HG02870 (cell line): ENCODE measurements at regions not wholly inside any gene's neighbourhood (a gene's known extent, or its start where the extent isn't known, plus 50 kb on each side); places are given as distances from the start of the nearest gene placed in this dataset.
A peak's percentile ranks its signal among the peaks of the same experiment; 100 is the strongest.
"Not testable (repeated sequence)": the region's sequence is repeated elsewhere in the genome, so short reads cannot be mapped to it uniquely, and the experiment has no call there.

Experiments
- ATAC-seq: cut with Tn5 transposase; IDR thresholded peaks from one replicate; pipeline ENCODE4 v1.9.1; 2021; ENCODE audit warnings: mild to moderate bottlenecking, moderate library complexity; ENCODE audit not compliant: unreplicated experiment

DNA sequence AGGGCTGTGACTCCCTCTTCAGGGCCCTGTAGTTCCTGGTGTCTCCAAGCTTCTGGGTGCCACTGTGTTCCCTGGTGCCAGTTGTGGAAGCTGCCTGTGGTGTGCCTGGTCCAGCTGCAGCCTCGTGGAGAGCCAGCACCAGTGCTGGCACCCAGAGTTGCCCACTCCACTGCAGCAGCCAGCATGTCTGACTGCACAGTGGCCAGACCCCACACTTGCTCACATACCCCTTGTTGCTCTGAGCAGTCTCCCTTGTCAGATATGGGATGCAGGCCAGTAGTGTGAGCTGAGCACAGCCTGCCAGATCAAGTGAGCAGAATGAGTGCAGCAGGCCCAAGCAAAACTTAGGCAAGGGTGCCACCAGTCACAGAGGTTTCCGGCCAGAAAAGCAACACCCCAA, 108.6 kb downstream of the ZMAT1 start:
- no peak for ATAC-seq

DNA sequence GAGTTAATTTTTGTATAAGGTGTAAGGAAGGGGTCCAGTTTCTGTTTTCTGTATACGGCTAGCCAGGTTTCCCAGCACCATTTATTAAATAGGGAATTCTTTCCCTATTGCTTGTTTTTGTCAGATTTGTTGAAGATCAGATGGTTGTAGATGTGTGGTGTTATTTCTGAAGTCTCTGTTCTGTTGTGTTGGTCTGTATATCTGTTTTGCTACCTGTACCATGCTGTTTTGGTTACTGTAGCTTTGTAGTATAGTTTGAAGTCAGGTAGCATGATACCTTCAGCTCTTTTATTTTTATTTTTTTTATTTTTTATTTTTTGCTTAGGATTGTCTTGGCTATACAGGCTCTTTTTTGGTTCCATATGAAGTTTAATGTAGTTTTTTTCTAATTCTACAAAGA, 114.1 kb downstream of the ZMAT1 start:
- ATAC-seq = not testable (repeated sequence)

DNA sequence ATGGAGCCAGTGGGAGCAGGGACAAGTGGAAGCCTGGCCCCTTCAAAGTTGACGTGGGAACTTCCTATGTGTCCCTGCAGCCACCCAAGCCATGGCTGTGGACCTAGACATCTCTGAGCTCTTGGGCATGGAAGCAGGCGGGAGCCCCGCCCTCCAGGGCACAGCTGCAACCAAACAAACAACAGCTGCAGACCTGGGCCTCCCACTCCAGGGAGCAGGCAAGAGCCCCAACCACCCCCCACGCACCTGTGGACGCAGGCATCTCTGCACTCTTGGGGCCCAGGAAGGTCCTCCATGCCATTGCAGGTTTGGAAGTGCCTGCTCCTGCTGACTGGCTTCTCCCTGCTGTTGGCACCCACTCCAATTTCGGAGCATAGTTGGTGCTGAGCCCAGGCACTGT, 118.6 kb downstream of the ZMAT1 start:
- no peak for ATAC-seq

DNA sequence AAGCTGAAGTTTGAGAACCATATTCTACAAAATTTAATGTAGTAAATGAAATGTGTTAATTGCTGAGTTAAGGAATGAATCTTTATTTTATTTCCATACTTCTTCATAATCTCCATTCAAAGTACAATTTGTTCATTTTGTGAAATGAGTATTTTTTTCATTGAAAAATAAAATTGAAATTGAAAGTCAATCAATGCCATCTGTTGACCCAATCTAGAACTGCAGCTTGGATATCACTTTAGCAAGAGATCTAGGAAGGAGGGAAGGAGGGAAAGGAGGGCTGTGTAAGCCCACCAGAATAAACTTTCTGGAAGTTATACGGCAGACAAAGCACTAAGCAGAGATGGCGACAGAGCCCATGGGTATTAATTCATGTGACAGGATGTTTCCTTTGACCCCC, 128.4 kb downstream of the ZMAT1 start:
- no peak for ATAC-seq

DNA sequence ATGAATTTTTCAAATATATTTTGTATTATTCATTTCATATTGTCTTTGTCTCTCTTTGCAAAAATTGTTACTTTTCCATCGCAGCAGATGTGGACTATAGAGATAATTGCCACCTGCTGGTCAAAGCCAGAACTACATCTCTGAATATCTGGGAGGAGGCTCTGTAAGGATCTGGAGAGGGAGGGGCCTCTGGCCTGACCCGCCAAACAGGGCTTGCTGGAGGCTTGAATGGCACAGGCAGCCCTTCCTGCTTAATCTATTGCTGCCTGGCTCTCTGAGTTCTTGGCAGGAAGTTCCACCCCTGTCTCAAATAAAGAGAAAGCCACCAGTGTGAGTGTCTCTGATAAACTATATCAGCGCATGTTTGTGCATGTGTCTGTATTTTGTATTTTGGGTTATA, 132.4 kb downstream of the ZMAT1 start:
- ATAC-seq = peak; percentile 100

DNA sequence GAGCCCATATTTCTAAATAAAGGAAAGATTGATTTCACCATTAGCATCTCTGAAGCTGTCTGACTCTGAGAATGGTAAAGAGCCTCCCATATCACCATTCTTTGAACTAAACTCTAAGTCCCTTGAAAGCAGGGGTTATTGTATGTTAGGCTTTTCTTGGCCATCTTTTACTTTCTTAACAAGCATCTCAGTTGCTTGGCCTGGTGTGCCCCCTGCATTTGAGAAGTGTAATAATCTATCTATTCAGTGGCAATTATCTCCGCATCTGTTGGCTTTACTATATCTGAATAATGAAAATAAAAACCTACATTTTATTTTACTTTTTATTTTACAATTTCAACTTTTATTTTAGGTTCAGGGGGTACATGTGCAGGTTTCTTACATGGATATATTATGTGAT, 128.3 kb upstream of the ARMCX2 start:
- no peak for ATAC-seq

DNA sequence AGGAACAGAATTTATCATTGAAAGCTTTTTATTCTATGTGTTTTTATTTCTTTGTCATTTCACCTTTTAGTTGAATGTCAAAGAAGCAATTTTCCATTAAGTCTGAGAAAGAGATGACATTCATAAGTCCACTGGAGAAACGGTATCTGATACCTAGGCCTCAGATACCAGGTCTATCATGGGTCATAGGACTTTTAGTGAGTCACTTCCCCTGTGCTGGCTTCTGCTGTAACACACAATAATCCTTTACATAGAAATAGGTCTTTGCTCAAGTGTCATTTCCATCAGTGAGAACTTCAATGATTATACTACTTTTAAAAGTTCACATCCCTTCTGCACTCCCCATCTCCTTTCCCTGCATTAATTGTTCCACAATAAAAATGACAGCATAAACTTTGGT, 125.5 kb upstream of the ARMCX2 start:
- ATAC-seq = no peak

DNA sequence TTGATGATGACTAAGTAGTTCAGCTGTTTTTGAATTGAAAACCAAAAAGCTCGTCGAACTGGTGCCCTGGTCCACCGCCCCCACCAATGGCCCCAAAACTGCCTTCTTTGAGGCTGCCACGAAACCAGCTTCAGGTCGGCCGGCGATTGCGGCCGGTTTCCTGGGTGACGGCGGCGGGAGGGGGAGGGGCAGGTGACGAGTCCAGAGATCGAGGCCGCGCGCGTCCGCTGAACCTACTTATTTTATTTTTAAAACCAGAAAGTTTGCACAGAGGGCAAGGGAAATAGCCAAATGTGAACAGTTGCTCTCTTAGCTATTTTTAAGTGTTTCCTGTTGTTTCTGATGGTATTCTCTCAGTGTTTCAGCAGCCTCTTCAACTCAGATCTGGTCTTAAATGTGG, 120.8 kb upstream of the ARMCX2 start:
- not testable (repeated sequence) for ATAC-seq

DNA sequence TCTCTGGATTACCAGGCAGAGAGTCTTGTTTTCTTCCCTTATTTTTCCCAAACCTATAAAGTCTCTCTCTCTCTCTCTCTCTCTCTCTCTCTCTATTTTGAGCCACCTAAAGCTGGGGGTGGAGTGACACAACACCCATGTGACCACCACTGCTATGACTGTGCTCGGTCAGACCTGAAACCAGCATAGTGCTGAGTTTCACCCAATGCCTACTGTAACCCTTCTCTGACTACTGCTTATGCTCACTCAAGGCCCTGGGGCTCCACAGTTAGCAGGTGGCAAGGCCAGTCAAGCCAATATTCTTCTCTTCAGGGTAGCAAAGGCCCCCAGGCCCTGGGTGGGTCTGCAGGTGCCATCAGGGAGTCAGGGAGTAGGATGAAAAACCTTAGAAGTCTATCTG, 114.7 kb upstream of the ARMCX2 start:
- peak; percentile 100 for ATAC-seq

DNA sequence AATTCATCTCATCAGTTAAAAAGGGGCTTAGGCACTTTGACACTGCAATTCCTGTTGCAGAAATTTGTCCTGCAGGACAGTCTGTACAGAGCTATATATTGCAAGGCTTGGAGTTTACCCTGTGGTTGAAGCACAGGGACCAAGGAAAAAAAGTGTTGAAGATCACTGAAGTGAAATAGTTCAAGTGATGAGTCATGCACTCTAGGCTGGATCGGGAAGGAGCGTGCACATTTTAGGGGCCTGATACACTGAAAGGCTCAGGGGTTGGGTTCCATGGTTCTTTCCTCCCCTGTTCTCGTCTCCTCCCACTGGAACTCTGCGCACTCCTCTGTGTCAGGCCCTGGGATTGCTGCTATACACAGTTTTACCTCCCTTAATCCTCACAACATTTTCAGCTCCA, 104.9 kb upstream of the ARMCX2 start:
- ATAC-seq = no peak

DNA sequence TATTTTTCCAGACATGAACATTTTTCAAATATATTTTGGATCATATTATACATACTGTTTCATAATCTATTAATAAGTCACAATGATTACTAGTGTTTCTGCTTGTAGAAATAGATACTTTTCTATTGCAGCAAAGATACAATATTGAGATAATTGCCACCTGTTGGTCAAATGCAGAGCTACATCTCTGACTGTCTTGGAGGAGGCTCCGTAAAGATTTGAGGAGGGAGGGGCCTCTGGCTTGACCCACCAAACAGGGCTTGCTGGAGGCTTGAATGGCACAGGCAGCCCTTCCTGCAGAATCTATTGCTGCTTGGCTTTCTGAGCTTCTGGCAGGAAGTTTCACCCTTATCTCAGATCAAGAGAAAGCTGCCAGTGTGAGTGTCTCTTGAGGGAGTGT, 99.3 kb upstream of the ARMCX2 start:
- ATAC-seq = peak; percentile 94

DNA sequence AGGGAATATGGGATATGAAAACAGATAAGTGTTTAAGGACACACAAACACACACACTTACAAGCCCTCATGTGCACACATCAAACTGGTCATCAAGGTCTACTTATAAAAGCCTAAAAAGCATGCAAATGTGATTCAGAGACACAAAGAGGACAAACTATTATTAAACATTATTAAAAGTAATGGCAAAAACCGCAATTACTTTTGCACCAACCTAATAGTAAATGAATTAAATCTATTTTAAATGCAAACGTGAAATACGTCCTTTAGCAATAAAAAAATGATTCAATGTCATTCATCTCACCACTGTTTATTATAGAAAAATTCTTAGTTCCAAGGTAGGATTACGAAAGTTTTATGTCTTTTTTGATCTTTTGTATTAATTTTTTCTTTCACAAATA, 91.1 kb upstream of the ARMCX2 start:
- ATAC-seq = no peak

DNA sequence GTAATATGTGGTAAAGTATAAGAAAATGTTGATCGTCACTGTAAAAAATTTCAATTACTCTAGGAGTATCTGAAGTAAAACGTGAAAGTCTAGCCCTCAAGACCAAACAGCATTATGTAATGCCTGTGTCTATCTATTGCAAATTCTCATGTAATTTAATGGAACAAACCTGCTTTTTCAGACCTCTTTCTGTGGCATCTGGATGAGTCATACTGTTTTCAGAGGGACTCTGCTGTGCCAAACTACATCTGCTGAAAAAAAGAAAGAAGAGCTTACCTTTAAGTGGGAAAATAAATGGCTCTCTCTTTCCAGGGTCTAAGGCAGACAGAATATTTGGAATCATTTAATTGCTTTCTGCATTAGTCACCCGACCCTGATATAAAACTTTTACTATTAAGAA, 89.8 kb upstream of the ARMCX2 start:
- no peak for ATAC-seq

DNA sequence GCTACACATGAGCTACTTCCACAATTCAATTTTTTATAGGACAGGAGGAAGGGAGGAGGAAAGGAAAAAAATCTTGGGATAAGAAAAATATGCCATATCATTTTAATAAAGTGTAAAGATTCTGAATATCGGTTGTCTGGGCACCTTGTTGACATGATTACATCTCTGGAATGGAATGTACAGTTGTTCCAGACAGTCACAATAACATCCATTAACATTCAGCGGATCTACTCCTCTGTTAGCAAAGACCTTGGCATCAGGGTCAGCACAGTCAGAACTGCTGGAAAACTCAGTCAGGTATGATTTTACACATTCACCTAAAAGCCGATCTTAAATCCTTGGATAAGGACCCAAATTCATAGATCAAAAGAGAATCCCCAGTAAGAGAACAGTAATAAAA, 85.4 kb upstream of the ARMCX2 start:
- no peak for ATAC-seq

DNA sequence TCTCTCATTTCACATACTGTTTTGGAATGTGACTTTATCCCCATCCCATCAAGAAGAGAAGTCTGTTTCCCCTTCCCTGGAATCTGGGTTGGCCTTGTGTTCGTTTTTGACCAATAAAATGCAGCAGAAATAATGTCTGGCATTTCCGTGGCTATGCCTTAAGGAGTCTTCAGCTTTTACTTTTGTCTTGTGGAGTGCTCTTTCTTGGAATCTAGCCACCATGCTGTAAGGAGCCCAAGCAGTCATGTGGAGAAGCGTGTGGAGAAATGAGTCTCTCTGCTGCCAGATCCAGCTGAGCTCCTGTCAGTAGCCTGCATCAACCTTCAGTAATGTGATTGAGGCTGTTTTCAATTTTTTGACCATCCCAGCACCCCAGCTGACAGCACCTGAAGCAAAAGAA, 84.4 kb upstream of the ARMCX2 start:
- no peak for ATAC-seq

DNA sequence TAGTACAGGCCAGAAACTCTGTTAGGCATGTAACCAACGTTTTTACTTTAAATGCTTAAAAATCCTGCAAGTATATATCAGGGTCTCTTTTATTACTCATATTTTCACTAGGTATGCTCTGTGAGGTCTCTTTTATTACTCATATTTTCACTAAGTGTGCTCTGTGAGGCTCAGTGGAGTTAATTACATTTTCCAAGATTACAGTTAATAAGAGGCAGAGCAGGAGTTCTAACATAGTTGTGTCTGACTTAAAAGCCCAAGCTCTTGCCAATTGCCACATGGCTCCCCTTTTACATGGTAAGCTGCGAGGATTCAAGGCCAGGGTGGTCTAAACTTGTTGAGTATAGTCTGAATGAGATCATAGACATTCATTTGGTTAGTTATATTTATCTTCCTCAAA, 81.0 kb upstream of the ARMCX2 start:
- no peak for ATAC-seq

DNA sequence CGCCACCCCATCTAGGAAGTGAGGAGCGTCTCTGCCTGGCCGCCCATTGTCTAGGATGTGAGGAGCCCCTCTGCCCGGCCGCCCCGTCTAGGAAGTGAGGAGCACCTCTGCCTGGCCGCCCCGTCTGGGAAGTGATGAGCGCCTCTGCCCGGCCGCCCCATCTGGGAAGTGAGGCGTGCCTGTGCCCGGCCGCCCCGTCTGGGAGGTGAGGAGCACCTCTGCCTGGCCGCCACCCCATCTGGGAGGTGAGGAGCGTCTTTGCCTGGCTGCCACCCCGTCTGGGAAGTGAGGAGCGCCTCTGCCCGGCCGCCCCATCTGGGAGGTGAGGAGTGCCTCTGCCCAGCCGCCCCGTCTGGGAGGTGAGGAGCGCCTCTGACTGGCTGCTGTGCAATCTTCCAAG, 79.2 kb upstream of the ARMCX2 start:
- ATAC-seq = not testable (repeated sequence)

DNA sequence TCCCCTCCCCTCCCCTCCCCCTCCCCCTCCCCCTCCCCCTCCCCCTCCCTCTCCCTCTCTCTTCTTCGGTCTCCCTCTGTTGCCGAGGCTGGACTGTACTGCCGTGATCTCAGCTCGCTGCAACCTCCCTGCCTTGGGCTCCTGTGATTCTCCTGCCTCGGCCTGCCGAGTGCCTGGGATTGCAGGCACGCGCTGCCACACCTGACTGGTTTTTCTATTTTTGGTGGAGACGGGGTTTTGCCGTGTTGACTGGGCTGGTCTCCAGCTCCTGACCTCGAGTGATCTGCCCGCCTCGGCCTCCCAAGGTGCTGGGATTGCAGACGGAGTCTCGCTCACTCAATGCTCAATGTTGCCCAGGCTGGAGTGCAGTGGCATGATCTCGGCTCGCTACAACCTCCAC, 78.8 kb upstream of the ARMCX2 start:
- ATAC-seq = not testable (repeated sequence)

DNA sequence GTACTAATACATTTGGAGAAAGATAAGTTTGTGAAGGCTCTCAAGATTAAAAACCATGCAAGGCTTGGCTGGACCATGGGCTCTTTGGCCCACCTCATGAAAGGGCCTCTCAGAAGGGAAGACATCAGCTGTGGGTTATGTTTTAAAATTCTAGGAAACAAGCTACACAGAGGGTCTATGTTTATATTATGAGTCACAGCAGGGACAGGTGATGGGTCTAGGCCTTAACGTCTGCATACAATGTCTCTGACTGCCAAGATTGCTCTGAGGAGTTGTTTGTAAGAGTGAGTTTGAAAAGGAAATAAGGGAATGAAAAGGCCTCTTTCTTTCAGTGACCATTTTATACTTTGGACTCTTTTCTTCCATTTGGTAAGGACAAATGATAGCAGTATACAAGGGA, 77.0 kb upstream of the ARMCX2 start:
- ATAC-seq = no peak

DNA sequence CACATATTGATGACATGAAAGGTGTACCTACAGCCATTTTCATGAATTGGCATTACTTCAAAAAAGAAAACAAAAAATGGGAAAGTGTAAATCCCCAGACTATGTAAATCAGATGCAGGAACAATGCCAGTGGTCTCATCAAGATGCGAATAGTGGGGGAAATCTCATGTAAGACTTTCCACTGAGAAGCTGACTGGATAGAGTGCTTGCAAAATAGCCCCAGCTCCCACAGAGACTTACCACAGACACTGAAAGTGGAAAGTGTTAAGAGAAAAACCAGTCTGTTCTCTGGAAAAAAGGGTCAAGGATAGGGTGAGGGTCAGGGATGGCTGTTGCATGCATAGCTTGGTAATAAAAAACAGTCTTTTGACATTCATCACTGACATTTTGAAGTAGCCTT, 73.2 kb upstream of the ARMCX2 start:
- ATAC-seq = no peak

DNA sequence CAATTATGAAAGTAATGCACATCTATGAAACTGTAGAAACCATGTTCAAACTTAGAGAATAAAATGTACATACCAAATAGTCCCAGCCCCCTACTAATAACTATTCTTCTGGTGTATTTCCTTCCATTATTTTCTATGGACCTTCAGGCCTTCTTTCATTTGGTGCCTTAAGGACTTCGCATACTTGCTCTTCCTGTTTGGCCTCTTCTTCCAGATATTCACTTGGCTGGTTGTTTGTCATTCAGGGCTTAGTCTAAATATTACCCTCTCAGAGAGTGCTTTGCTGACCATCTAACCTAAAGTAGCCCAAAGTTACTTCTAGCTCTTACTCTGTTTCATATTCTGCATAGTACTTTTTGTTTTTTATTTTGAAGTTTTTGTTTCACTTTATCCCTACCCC, 70.3 kb upstream of the ARMCX2 start:
- no peak for ATAC-seq
